Right forelimb (tissue), 1 donor: ENCODE measurements at regions not wholly inside any gene's neighbourhood (a gene's known extent, or its start where the extent isn't known, plus 50 kb on each side); places are given as distances from the start of the nearest gene placed in this dataset.
"Not testable (repeated sequence)": the region's sequence is repeated elsewhere in the genome, so short reads cannot be mapped to it uniquely, and the experiment has no call there.

Experiments used
- DNase-seq: peaks from one replicate; pipeline ENCODE4 v3.0.0-alpha.2; 2018

- DNase-seq: no peak
These were observed 260.0 kb downstream of the GLUD2 start for GRCh38 chrX:121307449-121307848.

GRCh38 chrX:121308276-121308805, 260.9 kb downstream of the GLUD2 start:
- DNase-seq: peak; percentile 39

GRCh38 chrX:121310820-121311219, 263.4 kb downstream of the GLUD2 start:
- no peak for DNase-seq

- no peak for DNase-seq
These were observed 273.0 kb downstream of the GLUD2 start for GRCh38 chrX:121320441-121320840.

- no peak for DNase-seq
These were observed 274.7 kb downstream of the GLUD2 start for GRCh38 chrX:121322159-121322558.

- DNase-seq: no peak
These were observed 275.9 kb downstream of the GLUD2 start for GRCh38 chrX:121323337-121323736.

- no peak for DNase-seq
These were observed 286.5 kb downstream of the GLUD2 start for GRCh38 chrX:121333942-121334341.

- no peak for DNase-seq
These were observed 289.5 kb downstream of the GLUD2 start for GRCh38 chrX:121336831-121337421.

GRCh38 chrX:121337816-121338215, 290.4 kb downstream of the GLUD2 start:
- no peak for DNase-seq

- no peak for DNase-seq
These were observed 301.9 kb downstream of the GLUD2 start for GRCh38 chrX:121349263-121349662.

- DNase-seq: no peak
These were observed 308.9 kb downstream of the GLUD2 start for GRCh38 chrX:121356139-121356849.

- DNase-seq: no peak
These were observed 309.4 kb downstream of the GLUD2 start for GRCh38 chrX:121356850-121357171.

GRCh38 chrX:121360280-121360679, 312.9 kb downstream of the GLUD2 start:
- DNase-seq: no peak

GRCh38 chrX:121365572-121366161, 318.3 kb downstream of the GLUD2 start:
- DNase-seq: no peak

GRCh38 chrX:121374471-121374870, 327.1 kb downstream of the GLUD2 start:
- DNase-seq: no peak

- not testable (repeated sequence) for DNase-seq
These were observed 334.5 kb downstream of the GLUD2 start for GRCh38 chrX:121381915-121382314.

GRCh38 chrX:121389976-121390714, 342.7 kb downstream of the GLUD2 start:
- DNase-seq: no peak

GRCh38 chrX:121405826-121406225, 358.4 kb downstream of the GLUD2 start:
- DNase-seq: no peak

GRCh38 chrX:121407627-121408026, 360.2 kb downstream of the GLUD2 start:
- no peak for DNase-seq

- DNase-seq: not testable (repeated sequence)
These were observed 384.1 kb downstream of the GLUD2 start for GRCh38 chrX:121431514-121431913.

- DNase-seq: no peak
These were observed 385.9 kb downstream of the GLUD2 start for GRCh38 chrX:121433289-121433688.

- not testable (repeated sequence) for DNase-seq
These were observed 390.3 kb downstream of the GLUD2 start for GRCh38 chrX:121437666-121438065.

- no peak for DNase-seq
These were observed 408.5 kb downstream of the GLUD2 start for GRCh38 chrX:121455890-121456289.

- no peak for DNase-seq
These were observed 408.9 kb downstream of the GLUD2 start for GRCh38 chrX:121456315-121456714.
